RWPE2 (cell line): ENCODE measurements at regions not wholly inside any gene's neighbourhood (a gene's known extent, or its start where the extent isn't known, plus 50 kb on each side); places are given as distances from the start of the nearest gene placed in this dataset.

ENCODE experiments used
- ATAC-seq: fragments of 200-7000 bp; cut with Tn5 transposase; 3 replicates; pipeline ENCODE4 v1.9.1; 2021; ENCODE audit warnings: low read depth
- DNase-seq: peaks from one replicate; pipeline ENCODE4 v3.0.0-alpha.2; 2020; ENCODE audit warnings: low spot score
- H3K27ac ChIP-seq: fragments of 450-650 bp; 2 replicates; pipeline ENCODE4 v1.5.1; 2017; ENCODE audit warnings: mild to moderate bottlenecking; ENCODE audit not compliant: poor library complexity, severe bottlenecking
- H3K27me3 ChIP-seq: fragments of 250-450 bp; sonication (Bioruptor Pico); 2 replicates; pipeline ENCODE4 v1.5.1; 2021; ENCODE audit warnings: mild to moderate bottlenecking, moderate library complexity; ENCODE audit not compliant: insufficient read depth, poor library complexity, severe bottlenecking
- H3K36me3 ChIP-seq: fragments of 250-450 bp; sonication (Bioruptor Pico); 2 replicates; pipeline ENCODE4 v1.5.1; 2020; ENCODE audit warnings: low read depth, mild to moderate bottlenecking, moderate library complexity
- H3K4me1 ChIP-seq: fragments of 250-450 bp; sonication (Bioruptor Pico); 2 replicates; pipeline ENCODE4 v1.5.1; 2021; ENCODE audit warnings: mild to moderate bottlenecking, moderate library complexity; ENCODE audit not compliant: insufficient read depth, poor library complexity, severe bottlenecking
- H3K4me3 ChIP-seq: fragments of 250-450 bp; sonication (Bioruptor Pico); 2 replicates; pipeline ENCODE4 v1.5.1; 2021; ENCODE audit warnings: mild to moderate bottlenecking, moderate library complexity; ENCODE audit not compliant: severe bottlenecking
- H3K9me3 ChIP-seq: fragments of 250-450 bp; sonication (Bioruptor Pico); 2 replicates; pipeline ENCODE4 v1.5.1; 2021; ENCODE audit warnings: mild to moderate bottlenecking, moderate library complexity; ENCODE audit not compliant: severe bottlenecking
- CTCF ChIP-seq: fragments of 450-650 bp; IDR thresholded peaks from one replicate; pipeline ENCODE4 v1.5.1; 2017; ENCODE audit warnings: mild to moderate bottlenecking, moderate library complexity; ENCODE audit not compliant: poor library complexity, severe bottlenecking

DNA sequence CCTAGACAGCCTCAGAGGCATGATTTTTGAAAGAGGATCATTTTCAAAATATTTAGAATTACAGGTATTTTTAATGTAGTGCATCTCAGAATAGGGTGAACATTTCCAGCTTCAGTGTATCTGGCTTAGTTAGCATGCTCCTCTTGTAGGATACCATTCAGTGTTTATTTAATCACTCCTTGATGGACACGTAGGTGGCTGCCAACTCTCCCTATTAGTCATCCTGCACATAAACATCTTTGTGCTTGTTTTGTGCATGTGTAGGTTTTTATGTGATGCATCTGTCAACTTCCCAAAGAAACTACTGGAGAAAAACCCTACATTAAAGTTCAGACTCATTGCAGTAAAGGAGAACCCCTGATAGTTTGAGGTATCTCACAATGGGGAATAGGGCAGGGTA, 52.5 kb upstream of the RBM19 start:
- H3K27me3 ChIP-seq: no peaks in the 10 kb centered on the region
- H3K27ac ChIP-seq: no peak overlapping the region
- no peak for DNase-seq
- no peak for TF ChIP-seq CTCF
- H3K9me3 ChIP-seq: no peaks in the 10 kb centered on the region
- peak; percentile 56; the same call in 1 of the 3 replicates for ATAC-seq
- H3K36me3 ChIP-seq: no peaks in the 10 kb centered on the region
- H3K4me1 ChIP-seq: no peaks in the 10 kb centered on the region
- no peak overlapping the region for H3K4me3 ChIP-seq
